ENCODE measurements at regions not wholly inside any gene's neighbourhood (a gene's known extent, or its start where the extent isn't known, plus 50 kb on each side); places are given as distances from the start of the nearest gene placed in this dataset.
A peak's percentile ranks its signal among the peaks of the same experiment; 100 is the strongest.

DNA sequence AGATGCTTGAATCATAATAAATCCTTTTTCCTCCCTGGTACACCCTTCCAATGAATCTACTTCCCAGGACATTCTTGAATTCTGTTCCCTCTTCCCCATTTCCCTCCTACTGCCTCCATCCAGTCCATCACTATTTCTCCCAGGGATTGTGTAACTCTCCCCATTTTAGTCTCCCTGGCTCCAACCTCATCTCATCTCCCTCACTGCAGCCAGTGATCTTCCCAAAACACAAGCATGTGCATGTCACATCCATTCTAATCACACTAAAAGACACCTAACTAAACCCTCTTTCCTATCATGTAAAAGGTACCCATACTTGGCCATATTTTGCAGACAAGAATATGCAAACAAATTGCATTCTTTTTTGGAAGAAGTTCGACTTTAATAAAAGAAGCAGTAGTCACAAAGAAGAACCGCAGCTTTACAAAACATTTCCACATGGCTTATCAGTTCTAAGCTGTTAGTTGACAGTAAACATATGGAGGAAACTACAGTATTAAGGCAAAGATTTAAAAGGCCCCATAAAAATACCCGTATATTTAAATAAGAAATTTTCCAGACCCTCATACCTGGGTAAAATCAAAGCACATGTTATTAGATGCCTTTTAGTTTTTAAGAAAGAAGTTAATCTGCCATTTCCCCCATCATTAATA, 111.0 kb downstream of the KCTD12 start:
- no peaks in the 10 kb centered on the region for H3K36me3 ChIP-seq (ENCODE audit: control insufficient read depth in 1 of 2, insufficient read depth in 2 of 2, low read length in 2 of 2)
- no peaks in the 10 kb centered on the region for H3K4me1 ChIP-seq (ENCODE audit: control insufficient read depth in 1 of 2, insufficient read depth in 2 of 2, low read length in 2 of 2)
- no peak overlapping the region for H3K9ac ChIP-seq (ENCODE audit: low read depth in 1 of 2, low read length in 2 of 2)
- H3K4me3 ChIP-seq (ENCODE audit: low read depth in 1 of 2, low read length in 2 of 2): no peak overlapping the region
- no peaks in the 10 kb centered on the region for H3K27me3 ChIP-seq (ENCODE audit: control insufficient read depth in 1 of 2, insufficient read depth in 2 of 2, low read length in 2 of 2)
- H3K27ac ChIP-seq (ENCODE audit: low read depth, low read length): no peak overlapping the region
- H3K9me3 ChIP-seq (ENCODE audit: control insufficient read depth in 1 of 2, low read length in 2 of 2): no peaks in the 10 kb centered on the region

DNA sequence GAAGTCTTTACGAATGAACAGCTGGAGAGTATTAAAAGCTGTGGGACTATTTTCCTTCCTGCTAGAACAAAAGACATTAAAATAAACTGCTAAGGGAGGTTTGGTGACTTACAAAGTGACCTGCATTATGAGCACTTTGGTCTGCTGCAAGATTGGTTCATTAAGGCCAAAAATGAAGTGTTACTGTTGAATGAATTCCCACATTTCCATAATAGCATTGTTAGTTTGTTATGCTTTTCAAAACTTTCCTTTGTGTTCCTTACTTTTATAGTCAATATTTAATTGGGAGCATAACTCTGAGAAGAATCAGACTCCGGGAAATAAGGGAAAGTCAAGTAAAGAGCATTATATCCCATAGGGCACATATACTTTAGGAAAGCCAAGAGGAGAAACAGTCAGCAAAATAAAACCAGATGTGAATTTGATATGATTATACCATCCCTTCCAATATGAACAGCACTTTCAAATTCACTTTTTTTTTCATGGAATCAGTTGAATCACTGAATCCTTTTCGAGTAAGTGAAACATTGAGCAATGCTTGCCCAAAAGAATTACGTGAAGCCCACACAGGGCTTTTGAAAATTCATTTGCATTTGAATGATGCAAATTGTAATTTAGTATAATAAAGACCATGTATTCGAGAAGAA, 112.6 kb downstream of the KCTD12 start:
- no peaks in the 10 kb centered on the region for H3K27me3 ChIP-seq (ENCODE audit: control insufficient read depth in 1 of 2, insufficient read depth in 2 of 2, low read length in 2 of 2)
- H3K9me3 ChIP-seq (ENCODE audit: control insufficient read depth in 1 of 2, low read length in 2 of 2): no peaks in the 10 kb centered on the region
- H3K4me1 ChIP-seq (ENCODE audit: control insufficient read depth in 1 of 2, insufficient read depth in 2 of 2, low read length in 2 of 2): no peaks in the 10 kb centered on the region
- no peaks in the 10 kb centered on the region for H3K36me3 ChIP-seq (ENCODE audit: control insufficient read depth in 1 of 2, insufficient read depth in 2 of 2, low read length in 2 of 2)
- H3K4me3 ChIP-seq (ENCODE audit: low read depth in 1 of 2, low read length in 2 of 2): no peak overlapping the region
- H3K27ac ChIP-seq (ENCODE audit: low read depth, low read length): no peak overlapping the region
- H3K9ac ChIP-seq (ENCODE audit: low read depth in 1 of 2, low read length in 2 of 2): no peak overlapping the region

DNA sequence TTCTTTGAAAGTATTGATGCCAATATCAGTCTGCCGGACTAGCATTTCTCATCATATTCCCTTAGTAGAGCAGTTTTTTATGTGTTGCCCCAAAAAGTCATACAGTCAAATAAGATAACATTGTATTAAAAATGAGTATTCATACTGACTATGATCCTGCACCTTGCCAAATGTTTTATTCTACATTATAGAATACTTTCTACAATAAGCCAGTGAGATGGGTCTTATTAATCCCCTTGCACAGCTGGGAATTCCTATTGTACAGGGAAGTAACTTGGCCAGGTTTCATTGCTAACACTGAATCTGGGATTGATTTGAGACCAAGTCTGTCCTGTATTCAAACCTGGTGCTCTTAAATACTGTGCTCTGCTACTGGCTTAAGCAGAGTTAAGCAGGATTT, 114.0 kb downstream of the KCTD12 start:
- Histone ChIP-seq H3K9ac (ENCODE audit: low read depth in 1 of 2, low read length in 2 of 2) (no peak overlapping the region), H3K36me3 (ENCODE audit: control insufficient read depth in 1 of 2, insufficient read depth in 2 of 2, low read length in 2 of 2) (no peaks in the 10 kb centered on the region), H3K27me3 (ENCODE audit: control insufficient read depth in 1 of 2, insufficient read depth in 2 of 2, low read length in 2 of 2) (no peaks in the 10 kb centered on the region), H3K27ac (ENCODE audit: low read depth, low read length) (no peak overlapping the region), H3K9me3 (ENCODE audit: control insufficient read depth in 1 of 2, low read length in 2 of 2) (no peaks in the 10 kb centered on the region), H3K4me3 (ENCODE audit: low read depth in 1 of 2, low read length in 2 of 2) (no peak overlapping the region), H3K4me1 (ENCODE audit: control insufficient read depth in 1 of 2, insufficient read depth in 2 of 2, low read length in 2 of 2) (no peaks in the 10 kb centered on the region)

DNA sequence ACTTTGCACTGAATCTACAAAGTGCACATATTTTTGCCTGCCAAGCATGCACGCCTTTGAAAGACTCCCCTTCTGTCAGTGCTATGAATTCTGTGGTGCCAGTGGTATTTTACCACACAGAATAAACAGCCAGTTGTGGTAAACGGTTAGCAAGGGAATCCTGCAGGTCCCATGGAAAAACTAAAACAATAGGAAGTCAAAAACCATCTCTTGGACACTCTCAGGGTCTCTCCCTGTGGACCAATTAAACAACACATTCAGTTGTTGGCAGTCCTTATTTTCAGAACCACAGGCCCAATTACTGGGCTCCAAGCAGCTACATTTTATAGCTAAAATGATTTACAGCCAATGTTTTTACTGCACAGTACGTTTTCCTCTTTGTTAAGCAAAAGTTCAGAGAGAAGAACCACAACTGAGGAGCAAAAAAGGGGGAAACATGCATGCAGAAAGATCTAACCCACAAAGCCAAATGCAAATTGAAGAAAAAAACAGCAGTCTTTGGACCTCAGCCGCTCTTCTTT, 116.9 kb downstream of the KCTD12 start:
- H3K4me3 ChIP-seq (ENCODE audit: low read depth in 1 of 2, low read length in 2 of 2): no peak overlapping the region
- no peaks in the 10 kb centered on the region for H3K27me3 ChIP-seq (ENCODE audit: control insufficient read depth in 1 of 2, insufficient read depth in 2 of 2, low read length in 2 of 2)
- no peaks in the 10 kb centered on the region for H3K4me1 ChIP-seq (ENCODE audit: control insufficient read depth in 1 of 2, insufficient read depth in 2 of 2, low read length in 2 of 2)
- no peak overlapping the region for H3K9ac ChIP-seq (ENCODE audit: low read depth in 1 of 2, low read length in 2 of 2)
- no peaks in the 10 kb centered on the region for H3K36me3 ChIP-seq (ENCODE audit: control insufficient read depth in 1 of 2, insufficient read depth in 2 of 2, low read length in 2 of 2)
- H3K27ac ChIP-seq (ENCODE audit: low read depth, low read length): no peak overlapping the region
- H3K9me3 ChIP-seq (ENCODE audit: control insufficient read depth in 1 of 2, low read length in 2 of 2): no peaks in the 10 kb centered on the region

DNA sequence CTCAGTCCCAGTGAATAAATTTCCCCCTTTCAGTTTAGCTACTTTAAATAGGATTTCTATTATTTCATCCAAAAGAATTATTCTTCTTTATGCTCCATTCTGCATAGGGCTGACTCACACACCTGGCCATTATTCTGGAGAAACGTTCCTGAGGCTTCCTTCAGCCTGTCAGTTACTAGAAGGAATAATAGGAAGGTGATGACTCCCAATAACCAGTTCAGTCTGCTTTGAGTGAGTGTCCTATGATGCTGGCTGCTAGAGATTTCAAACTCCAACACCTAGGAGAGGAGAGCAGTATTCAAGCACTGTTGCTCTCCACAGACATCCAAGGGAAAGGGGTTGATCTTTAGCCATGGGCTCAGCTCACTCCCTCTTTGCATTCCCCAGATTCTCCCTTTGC, 117.8 kb downstream of the KCTD12 start:
- Histone ChIP-seq H3K36me3 (ENCODE audit: control insufficient read depth in 1 of 2, insufficient read depth in 2 of 2, low read length in 2 of 2) (no peaks in the 10 kb centered on the region), H3K9me3 (ENCODE audit: control insufficient read depth in 1 of 2, low read length in 2 of 2) (no peaks in the 10 kb centered on the region), H3K27me3 (ENCODE audit: control insufficient read depth in 1 of 2, insufficient read depth in 2 of 2, low read length in 2 of 2) (no peaks in the 10 kb centered on the region), H3K4me1 (ENCODE audit: control insufficient read depth in 1 of 2, insufficient read depth in 2 of 2, low read length in 2 of 2) (no peaks in the 10 kb centered on the region), H3K9ac (ENCODE audit: low read depth in 1 of 2, low read length in 2 of 2) (no peak overlapping the region), H3K4me3 (ENCODE audit: low read depth in 1 of 2, low read length in 2 of 2) (no peak overlapping the region), H3K27ac (ENCODE audit: low read depth, low read length) (no peak overlapping the region)

- Histone ChIP-seq H3K9ac (ENCODE audit: low read depth in 1 of 2, low read length in 2 of 2) (no peak overlapping the region), H3K27me3 (ENCODE audit: control insufficient read depth in 1 of 2, insufficient read depth in 2 of 2, low read length in 2 of 2) (no peaks in the 10 kb centered on the region), H3K36me3 (ENCODE audit: control insufficient read depth in 1 of 2, insufficient read depth in 2 of 2, low read length in 2 of 2) (no peaks in the 10 kb centered on the region), H3K9me3 (ENCODE audit: control insufficient read depth in 1 of 2, low read length in 2 of 2) (no peaks in the 10 kb centered on the region), H3K4me3 (ENCODE audit: low read depth in 1 of 2, low read length in 2 of 2) (no peak overlapping the region), H3K4me1 (ENCODE audit: control insufficient read depth in 1 of 2, insufficient read depth in 2 of 2, low read length in 2 of 2) (no peaks in the 10 kb centered on the region), H3K27ac (ENCODE audit: low read depth, low read length) (no peak overlapping the region)
Measured at GRCh38 chr13:76764916-76765315, 121.3 kb downstream of the KCTD12 start.

GRCh38 chr13:76764429-76764828, 121.8 kb downstream of the KCTD12 start:
- peak overlapping the region in 1 of 2 donors; percentile 27 for H3K4me3 ChIP-seq (ENCODE audit: low read depth in 1 of 2, low read length in 2 of 2)
- H3K9me3 ChIP-seq (ENCODE audit: control insufficient read depth in 1 of 2, low read length in 2 of 2): no peaks in the 10 kb centered on the region
- H3K9ac ChIP-seq (ENCODE audit: low read depth in 1 of 2, low read length in 2 of 2): no peak overlapping the region
- no peaks in the 10 kb centered on the region for H3K27me3 ChIP-seq (ENCODE audit: control insufficient read depth in 1 of 2, insufficient read depth in 2 of 2, low read length in 2 of 2)
- H3K4me1 ChIP-seq (ENCODE audit: control insufficient read depth in 1 of 2, insufficient read depth in 2 of 2, low read length in 2 of 2): no peaks in the 10 kb centered on the region
- H3K36me3 ChIP-seq (ENCODE audit: control insufficient read depth in 1 of 2, insufficient read depth in 2 of 2, low read length in 2 of 2): no peaks in the 10 kb centered on the region
- no peak overlapping the region for H3K27ac ChIP-seq (ENCODE audit: low read depth, low read length)

DNA sequence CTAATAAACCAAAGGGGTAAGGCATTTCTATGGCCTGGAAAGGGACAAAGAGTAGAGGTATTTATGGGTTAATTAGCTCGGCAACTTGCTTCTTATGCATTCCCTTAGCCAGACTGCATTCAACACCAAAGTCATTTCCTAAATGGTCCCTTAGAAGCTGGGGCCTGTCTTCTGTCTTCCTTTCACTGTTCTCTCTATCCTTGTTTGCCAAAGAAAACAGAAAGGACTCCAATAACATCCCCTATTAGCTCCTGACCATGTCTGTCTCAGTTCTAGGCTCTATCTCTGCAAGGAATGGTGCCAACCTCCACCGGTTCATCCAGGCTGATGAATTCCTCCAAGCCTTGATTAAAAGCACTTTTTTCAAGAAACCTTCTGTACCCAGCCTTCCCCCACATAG, 123.5 kb downstream of the KCTD12 start:
- Histone ChIP-seq H3K9ac (ENCODE audit: low read depth in 1 of 2, low read length in 2 of 2) (no peak overlapping the region), H3K27ac (ENCODE audit: low read depth, low read length) (no peak overlapping the region), H3K4me3 (ENCODE audit: low read depth in 1 of 2, low read length in 2 of 2) (no peak overlapping the region), H3K36me3 (ENCODE audit: control insufficient read depth in 1 of 2, insufficient read depth in 2 of 2, low read length in 2 of 2) (no peaks in the 10 kb centered on the region), H3K9me3 (ENCODE audit: control insufficient read depth in 1 of 2, low read length in 2 of 2) (no peaks in the 10 kb centered on the region), H3K27me3 (ENCODE audit: control insufficient read depth in 1 of 2, insufficient read depth in 2 of 2, low read length in 2 of 2) (no peaks in the 10 kb centered on the region), H3K4me1 (ENCODE audit: control insufficient read depth in 1 of 2, insufficient read depth in 2 of 2, low read length in 2 of 2) (no peaks in the 10 kb centered on the region)

GRCh38 chr13:76759877-76760276, 126.3 kb downstream of the KCTD12 start:
- Histone ChIP-seq H3K27ac (ENCODE audit: low read depth, low read length) (no peak overlapping the region), H3K36me3 (ENCODE audit: control insufficient read depth in 1 of 2, insufficient read depth in 2 of 2, low read length in 2 of 2) (no peaks in the 10 kb centered on the region), H3K4me1 (ENCODE audit: control insufficient read depth in 1 of 2, insufficient read depth in 2 of 2, low read length in 2 of 2) (no peaks in the 10 kb centered on the region), H3K4me3 (ENCODE audit: low read depth in 1 of 2, low read length in 2 of 2) (no peak overlapping the region), H3K9ac (ENCODE audit: low read depth in 1 of 2, low read length in 2 of 2) (no peak overlapping the region), H3K27me3 (ENCODE audit: control insufficient read depth in 1 of 2, insufficient read depth in 2 of 2, low read length in 2 of 2) (no peaks in the 10 kb centered on the region), H3K9me3 (ENCODE audit: control insufficient read depth in 1 of 2, low read length in 2 of 2) (no peaks in the 10 kb centered on the region)

GRCh38 chr13:76758738-76759137, 127.5 kb downstream of the KCTD12 start:
- no peaks in the 10 kb centered on the region for H3K9me3 ChIP-seq (ENCODE audit: control insufficient read depth in 1 of 2, low read length in 2 of 2)
- H3K27ac ChIP-seq (ENCODE audit: low read depth, low read length): no peak overlapping the region
- no peak overlapping the region for H3K9ac ChIP-seq (ENCODE audit: low read depth in 1 of 2, low read length in 2 of 2)
- H3K4me3 ChIP-seq (ENCODE audit: low read depth in 1 of 2, low read length in 2 of 2): no peak overlapping the region
- no peaks in the 10 kb centered on the region for H3K27me3 ChIP-seq (ENCODE audit: control insufficient read depth in 1 of 2, insufficient read depth in 2 of 2, low read length in 2 of 2)
- H3K36me3 ChIP-seq (ENCODE audit: control insufficient read depth in 1 of 2, insufficient read depth in 2 of 2, low read length in 2 of 2): no peaks in the 10 kb centered on the region
- H3K4me1 ChIP-seq (ENCODE audit: control insufficient read depth in 1 of 2, insufficient read depth in 2 of 2, low read length in 2 of 2): no peaks in the 10 kb centered on the region

All from duodenal mucosa (tissue), 2 donors.